UCSD-AML1 (cell line): ENCODE measurements at regions not wholly inside any gene's neighbourhood (a gene's known extent, or its start where the extent isn't known, plus 50 kb on each side); places are given as distances from the start of the nearest gene placed in this dataset.
"Not testable (repeated sequence)": the region's sequence is repeated elsewhere in the genome, so short reads cannot be mapped to it uniquely, and the experiment has no call there.

Experiments used
- DNase-seq: peaks from one replicate; lab custom pipeline; 2025; ENCODE audit not compliant: unreplicated experiment; lab: John Stamatoyannopoulos, UW

- DNase-seq: not testable (repeated sequence)
These were observed 2028.6 kb upstream of the PCDH20 start for GRCh38 chr13:63444225-63444624.

- no peak for DNase-seq
These were observed 2023.3 kb upstream of the PCDH20 start for GRCh38 chr13:63438951-63439350.

GRCh38 chr13:63436325-63436668 lies 2020.6 kb upstream of the PCDH20 start:
- no peak for DNase-seq

GRCh38 chr13:63435667-63436324 lies 2020.1 kb upstream of the PCDH20 start:
- no peak for DNase-seq

GRCh38 chr13:63433546-63434150 lies 2018.0 kb upstream of the PCDH20 start:
- DNase-seq: no peak

- no peak for DNase-seq
These were observed 2011.5 kb upstream of the PCDH20 start for GRCh38 chr13:63427170-63427569.

- DNase-seq: no peak
These were observed 2009.5 kb upstream of the PCDH20 start for GRCh38 chr13:63425131-63425530.

- DNase-seq: no peak
These were observed 2005.5 kb upstream of the PCDH20 start for GRCh38 chr13:63421123-63421522.

- no peak for DNase-seq
These were observed 2005.0 kb upstream of the PCDH20 start for GRCh38 chr13:63420685-63421084.

GRCh38 chr13:63414247-63414646 lies 1998.6 kb upstream of the PCDH20 start:
- no peak for DNase-seq

GRCh38 chr13:63409791-63410351 lies 1994.2 kb upstream of the PCDH20 start:
- no peak for DNase-seq

- DNase-seq: no peak
These were observed 1992.9 kb upstream of the PCDH20 start for GRCh38 chr13:63408331-63409189.

- DNase-seq: no peak
These were observed 1988.1 kb upstream of the PCDH20 start for GRCh38 chr13:63403733-63404132.

GRCh38 chr13:63396746-63397145 lies 1981.1 kb upstream of the PCDH20 start:
- DNase-seq: peak; percentile 3

- DNase-seq: no peak
These were observed 1977.5 kb upstream of the PCDH20 start for GRCh38 chr13:63393112-63393511.

- DNase-seq: no peak
These were observed 1974.1 kb upstream of the PCDH20 start for GRCh38 chr13:63389756-63390155.

GRCh38 chr13:63381078-63381859 lies 1965.6 kb upstream of the PCDH20 start:
- no peak for DNase-seq

GRCh38 chr13:63377986-63378385 lies 1962.3 kb upstream of the PCDH20 start:
- no peak for DNase-seq

GRCh38 chr13:63370101-63370500 lies 1954.5 kb upstream of the PCDH20 start:
- no peak for DNase-seq

- DNase-seq: no peak
These were observed 1952.0 kb upstream of the PCDH20 start for GRCh38 chr13:63367522-63368198.
